HEK293 (cell line): ENCODE measurements at regions not wholly inside any gene's neighbourhood (a gene's known extent, or its start where the extent isn't known, plus 50 kb on each side); places are given as distances from the start of the nearest gene placed in this dataset.

Experiments used
- ELK4 ChIP-seq: IDR thresholded peaks from 2 replicates; pipeline ENCODE4 v1.6.1; 2011; ENCODE audit warnings: mild to moderate bottlenecking, low read depth, low read length, borderline replicate concordance
- HOXC10 ChIP-seq: sonication (generic); formaldehyde crosslinking; IDR thresholded peaks from 2 replicates; pipeline ENCODE4 v1.8.1; 2023; ENCODE audit warnings: mild to moderate bottlenecking, missing genetic modification reagents
- KLF10 ChIP-seq: fragments of 450-650 bp; IDR thresholded peaks from 2 replicates; pipeline ENCODE4 v1.5.1; 2018; ENCODE audit warnings: missing biosample characterization, mild to moderate bottlenecking, missing genetic modification characterization
- KLF16 ChIP-seq: fragments of 450-650 bp; formaldehyde crosslinking; IDR thresholded peaks from 2 replicates; pipeline ENCODE4 v1.5.1; 2017; ENCODE audit warnings: missing biosample characterization, missing genetic modification characterization
- KLF7 ChIP-seq: fragments of 450-650 bp; formaldehyde crosslinking; IDR thresholded peaks from 2 replicates; pipeline ENCODE4 v1.5.1; 2016; ENCODE audit warnings: missing biosample characterization, missing genetic modification characterization, borderline replicate concordance
- KLF9 ChIP-seq: fragments of 450-650 bp; formaldehyde crosslinking; IDR thresholded peaks from 2 replicates; pipeline ENCODE4 v1.5.1; 2016; ENCODE audit warnings: missing biosample characterization, missing genetic modification characterization, low read depth
- YY1 ChIP-seq: fragments of 450-650 bp; formaldehyde crosslinking; IDR thresholded peaks from 2 replicates; pipeline ENCODE4 v1.5.1; 2018; ENCODE audit warnings: missing biosample characterization, missing genetic modification characterization
- ZBTB1 ChIP-seq: fragments of 450-650 bp; formaldehyde crosslinking; IDR thresholded peaks from 2 replicates; pipeline ENCODE4 v1.5.1; 2016; ENCODE audit warnings: missing biosample characterization, missing genetic modification characterization
- ZNF19 ChIP-seq: fragments of 450-650 bp; formaldehyde crosslinking; IDR thresholded peaks from 2 replicates; pipeline ENCODE4; 2016; ENCODE audit warnings: missing biosample characterization, missing genetic modification characterization, low read depth
- ZNF214 ChIP-seq: fragments of 450-650 bp; formaldehyde crosslinking; IDR thresholded peaks from 2 replicates; pipeline ENCODE4 v1.5.1; 2017; ENCODE audit warnings: missing biosample characterization, mild to moderate bottlenecking, missing genetic modification characterization, borderline replicate concordance
- ZNF223 ChIP-seq: fragments of 450-650 bp; formaldehyde crosslinking; IDR thresholded peaks from 2 replicates; pipeline ENCODE4 v1.5.1; 2016; ENCODE audit warnings: missing biosample characterization, missing genetic modification characterization
- ZNF266 ChIP-seq: fragments of 450-650 bp; formaldehyde crosslinking; IDR thresholded peaks from 2 replicates; pipeline ENCODE4 v1.5.1; 2016; ENCODE audit warnings: missing biosample characterization, missing genetic modification characterization, low read depth
- ZNF335 ChIP-seq: fragments of 450-650 bp; formaldehyde crosslinking; conservative IDR thresholded peaks from 2 replicates; pipeline ENCODE4 v1.5.1; 2016; ENCODE audit warnings: missing biosample characterization, missing genetic modification characterization
- ZNF350 ChIP-seq: fragments of 450-650 bp; formaldehyde crosslinking; IDR thresholded peaks from 2 replicates; pipeline ENCODE4 v1.5.0; 2017; ENCODE audit warnings: missing biosample characterization, mild to moderate bottlenecking, missing genetic modification characterization
- ZNF362 ChIP-seq: fragments of 450-650 bp; formaldehyde crosslinking; IDR thresholded peaks from 2 replicates; pipeline ENCODE4 v1.5.1; 2016; ENCODE audit warnings: missing biosample characterization, missing genetic modification characterization
- ZNF366 ChIP-seq: fragments of 450-650 bp; formaldehyde crosslinking; conservative IDR thresholded peaks from 2 replicates; pipeline ENCODE4 v1.5.1; 2016; ENCODE audit warnings: missing biosample characterization, missing genetic modification characterization
- ZNF391 ChIP-seq: fragments of 450-650 bp; formaldehyde crosslinking; IDR thresholded peaks from 2 replicates; pipeline ENCODE4 v1.5.1; 2016; ENCODE audit warnings: low read depth, missing biosample characterization, missing genetic modification characterization, borderline replicate concordance
- ZNF560 ChIP-seq: fragments of 450-650 bp; formaldehyde crosslinking; IDR thresholded peaks from 2 replicates; pipeline ENCODE4 v1.5.1; 2017; ENCODE audit warnings: missing biosample characterization, missing genetic modification characterization, borderline replicate concordance
- ZNF585B ChIP-seq: fragments of 450-650 bp; formaldehyde crosslinking; IDR thresholded peaks from 2 replicates; pipeline ENCODE4 v1.5.1; 2016; ENCODE audit warnings: missing biosample characterization, missing genetic modification characterization
- ZNF629 ChIP-seq: fragments of 450-650 bp; formaldehyde crosslinking; IDR thresholded peaks from 2 replicates; pipeline ENCODE4 v1.5.1; 2017; ENCODE audit warnings: missing biosample characterization, missing genetic modification characterization
- ZNF645 ChIP-seq: fragments of 450-650 bp; formaldehyde crosslinking; IDR thresholded peaks from 2 replicates; pipeline ENCODE4; 2016; ENCODE audit warnings: missing biosample characterization, missing genetic modification characterization
- ZNF660 ChIP-seq: fragments of 450-650 bp; IDR thresholded peaks from 2 replicates; pipeline ENCODE4 v1.5.1; 2018; ENCODE audit warnings: missing biosample characterization, mild to moderate bottlenecking, missing genetic modification characterization
- ZSCAN30 ChIP-seq: fragments of 450-650 bp; IDR thresholded peaks from 2 replicates; pipeline ENCODE4 v1.5.1; 2018; ENCODE audit warnings: missing biosample characterization, mild to moderate bottlenecking, missing genetic modification characterization, moderate library complexity
- ZSCAN5A ChIP-seq: fragments of 450-650 bp; formaldehyde crosslinking; IDR thresholded peaks from 2 replicates; pipeline ENCODE4 v1.5.1; 2016; ENCODE audit warnings: missing biosample characterization, missing genetic modification characterization
- TF ChIP-seq, protein P1 (sequence below): fragments of 450-650 bp; formaldehyde crosslinking; IDR thresholded peaks from 2 replicates; pipeline ENCODE4 v1.5.1; 2016; ENCODE audit warnings: missing biosample characterization, missing genetic modification characterization
- TF ChIP-seq, protein P2 (sequence below): fragments of 450-650 bp; formaldehyde crosslinking; IDR thresholded peaks from 2 replicates; pipeline ENCODE4 v1.5.1; 2016; ENCODE audit warnings: missing biosample characterization, missing genetic modification characterization, borderline replicate concordance
- TF ChIP-seq, protein P3 (sequence below): fragments of 450-650 bp; formaldehyde crosslinking; IDR thresholded peaks from 2 replicates; pipeline ENCODE4 v1.5.1; 2016; ENCODE audit warnings: missing biosample characterization, missing genetic modification characterization
- TF ChIP-seq, protein P4 (sequence below): fragments of 450-650 bp; formaldehyde crosslinking; IDR thresholded peaks from 2 replicates; pipeline ENCODE4 v1.5.1; 2016; ENCODE audit warnings: missing biosample characterization, missing genetic modification characterization

GRCh38 chr18:22342625-22343024 is 75.1 kb downstream of the CTAGE1 start (continued):
- TF ChIP-seq ZNF350 (tag by site-specific recombination), result no peak
- TF ChIP-seq ZSCAN5A (tag by site-specific recombination), result no peak
- no peak for TF ChIP-seq ZNF266 (tag by site-specific recombination)
- 0 out of 2 replicates have a peak, but pooled peaks have one; percentile 1 for TF ChIP-seq ZNF19
- no peak for TF ChIP-seq KLF16 (tag by site-specific recombination)
- TF ChIP-seq, protein P1, sequence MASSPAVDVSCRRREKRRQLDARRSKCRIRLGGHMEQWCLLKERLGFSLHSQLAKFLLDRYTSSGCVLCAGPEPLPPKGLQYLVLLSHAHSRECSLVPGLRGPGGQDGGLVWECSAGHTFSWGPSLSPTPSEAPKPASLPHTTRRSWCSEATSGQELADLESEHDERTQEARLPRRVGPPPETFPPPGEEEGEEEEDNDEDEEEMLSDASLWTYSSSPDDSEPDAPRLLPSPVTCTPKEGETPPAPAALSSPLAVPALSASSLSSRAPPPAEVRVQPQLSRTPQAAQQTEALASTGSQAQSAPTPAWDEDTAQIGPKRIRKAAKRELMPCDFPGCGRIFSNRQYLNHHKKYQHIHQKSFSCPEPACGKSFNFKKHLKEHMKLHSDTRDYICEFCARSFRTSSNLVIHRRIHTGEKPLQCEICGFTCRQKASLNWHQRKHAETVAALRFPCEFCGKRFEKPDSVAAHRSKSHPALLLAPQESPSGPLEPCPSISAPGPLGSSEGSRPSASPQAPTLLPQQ, result peak; percentile 68
- TF ChIP-seq ZNF585B, result no peak
- no peak for TF ChIP-seq HOXC10 (CRISPR knock-in tag)
- TF ChIP-seq ZNF223 (tag by site-specific recombination), result no peak
- TF ChIP-seq, protein P2, sequence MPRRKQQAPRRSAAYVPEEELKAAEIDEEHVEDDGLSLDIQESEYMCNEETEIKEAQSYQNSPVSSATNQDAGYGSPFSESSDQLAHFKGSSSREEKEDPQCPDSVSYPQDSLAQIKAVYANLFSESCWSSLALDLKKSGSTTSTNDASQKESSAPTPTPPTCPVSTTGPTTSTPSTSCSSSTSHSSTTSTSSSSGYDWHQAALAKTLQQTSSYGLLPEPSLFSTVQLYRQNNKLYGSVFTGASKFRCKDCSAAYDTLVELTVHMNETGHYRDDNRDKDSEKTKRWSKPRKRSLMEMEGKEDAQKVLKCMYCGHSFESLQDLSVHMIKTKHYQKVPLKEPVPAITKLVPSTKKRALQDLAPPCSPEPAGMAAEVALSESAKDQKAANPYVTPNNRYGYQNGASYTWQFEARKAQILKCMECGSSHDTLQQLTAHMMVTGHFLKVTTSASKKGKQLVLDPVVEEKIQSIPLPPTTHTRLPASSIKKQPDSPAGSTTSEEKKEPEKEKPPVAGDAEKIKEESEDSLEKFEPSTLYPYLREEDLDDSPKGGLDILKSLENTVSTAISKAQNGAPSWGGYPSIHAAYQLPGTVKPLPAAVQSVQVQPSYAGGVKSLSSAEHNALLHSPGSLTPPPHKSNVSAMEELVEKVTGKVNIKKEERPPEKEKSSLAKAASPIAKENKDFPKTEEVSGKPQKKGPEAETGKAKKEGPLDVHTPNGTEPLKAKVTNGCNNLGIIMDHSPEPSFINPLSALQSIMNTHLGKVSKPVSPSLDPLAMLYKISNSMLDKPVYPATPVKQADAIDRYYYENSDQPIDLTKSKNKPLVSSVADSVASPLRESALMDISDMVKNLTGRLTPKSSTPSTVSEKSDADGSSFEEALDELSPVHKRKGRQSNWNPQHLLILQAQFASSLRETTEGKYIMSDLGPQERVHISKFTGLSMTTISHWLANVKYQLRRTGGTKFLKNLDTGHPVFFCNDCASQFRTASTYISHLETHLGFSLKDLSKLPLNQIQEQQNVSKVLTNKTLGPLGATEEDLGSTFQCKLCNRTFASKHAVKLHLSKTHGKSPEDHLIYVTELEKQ (tag by site-specific recombination), result peak; percentile 60; the same call in 1 of the 2 replicates
- no peak for TF ChIP-seq ELK4
- TF ChIP-seq ZNF214 (tag by site-specific recombination), result no peak
- TF ChIP-seq ZNF629, result peak; percentile 73; the same call in 1 of the 2 replicates
- TF ChIP-seq ZNF366 (tag by site-specific recombination), result peak; percentile 60; the same call in 1 of the 2 replicates
- no peak for TF ChIP-seq ZNF362
- no peak for TF ChIP-seq ZNF645 (tag by site-specific recombination)
- TF ChIP-seq KLF7 (tag by site-specific recombination), result no peak
- no peak for TF ChIP-seq ZBTB1 (tag by site-specific recombination)
- TF ChIP-seq ZNF391, result peak; percentile 59; the same call in 1 of the 2 replicates
- TF ChIP-seq ZNF560 (tag by site-specific recombination), result no peak
- peak; percentile 63 for TF ChIP-seq ZNF660
- TF ChIP-seq ZSCAN30 (tag by site-specific recombination), result peak; percentile 65
- no peak for TF ChIP-seq ZNF335 (tag by site-specific recombination)
- no peak; the same call in 1 of the 2 replicates for TF ChIP-seq KLF10 (tag by site-specific recombination)
- no peak for TF ChIP-seq YY1 (tag by site-specific recombination)
- no peak for TF ChIP-seq KLF9 (tag by site-specific recombination)
- TF ChIP-seq, protein P3, sequence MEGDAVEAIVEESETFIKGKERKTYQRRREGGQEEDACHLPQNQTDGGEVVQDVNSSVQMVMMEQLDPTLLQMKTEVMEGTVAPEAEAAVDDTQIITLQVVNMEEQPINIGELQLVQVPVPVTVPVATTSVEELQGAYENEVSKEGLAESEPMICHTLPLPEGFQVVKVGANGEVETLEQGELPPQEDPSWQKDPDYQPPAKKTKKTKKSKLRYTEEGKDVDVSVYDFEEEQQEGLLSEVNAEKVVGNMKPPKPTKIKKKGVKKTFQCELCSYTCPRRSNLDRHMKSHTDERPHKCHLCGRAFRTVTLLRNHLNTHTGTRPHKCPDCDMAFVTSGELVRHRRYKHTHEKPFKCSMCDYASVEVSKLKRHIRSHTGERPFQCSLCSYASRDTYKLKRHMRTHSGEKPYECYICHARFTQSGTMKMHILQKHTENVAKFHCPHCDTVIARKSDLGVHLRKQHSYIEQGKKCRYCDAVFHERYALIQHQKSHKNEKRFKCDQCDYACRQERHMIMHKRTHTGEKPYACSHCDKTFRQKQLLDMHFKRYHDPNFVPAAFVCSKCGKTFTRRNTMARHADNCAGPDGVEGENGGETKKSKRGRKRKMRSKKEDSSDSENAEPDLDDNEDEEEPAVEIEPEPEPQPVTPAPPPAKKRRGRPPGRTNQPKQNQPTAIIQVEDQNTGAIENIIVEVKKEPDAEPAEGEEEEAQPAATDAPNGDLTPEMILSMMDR (tag by site-specific recombination), result no peak
- TF ChIP-seq, protein P4, sequence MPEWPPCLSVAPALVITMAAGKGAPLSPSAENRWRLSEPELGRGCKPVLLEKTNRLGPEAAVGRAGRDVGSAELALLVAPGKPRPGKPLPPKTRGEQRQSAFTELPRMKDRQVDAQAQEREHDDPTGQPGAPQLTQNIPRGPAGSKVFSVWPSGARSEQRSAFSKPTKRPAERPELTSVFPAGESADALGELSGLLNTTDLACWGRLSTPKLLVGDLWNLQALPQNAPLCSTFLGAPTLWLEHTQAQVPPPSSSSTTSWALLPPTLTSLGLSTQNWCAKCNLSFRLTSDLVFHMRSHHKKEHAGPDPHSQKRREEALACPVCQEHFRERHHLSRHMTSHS (tag by site-specific recombination), result no peak
